Thyroid gland (tissue), 4 donors: ENCODE measurements at regions not wholly inside any gene's neighbourhood (a gene's known extent, or its start where the extent isn't known, plus 50 kb on each side); places are given as distances from the start of the nearest gene placed in this dataset.
A peak's percentile ranks its signal among the peaks of the same experiment; 100 is the strongest.

Experiments
- DNase-seq, 2 donors: peaks; one replicate each; pipeline ENCODE4 v3.0.0-alpha.2; 2019
- H3K27ac ChIP-seq, 3 donors: fragments of 200-600 bp; sonication (generic); 1 replicate in 2 of 3; 2 replicates in 1 of 3; pipeline ENCODE4 v1.5.1; 2016 to 2019; ENCODE audit warnings: mild to moderate bottlenecking in 1 of 3, moderate library complexity in 1 of 3
- H3K27me3 ChIP-seq: fragments of 200-600 bp; sonication (generic); one replicate; pipeline ENCODE4 v1.5.1; 2019
- H3K36me3 ChIP-seq, 2 donors: fragments of 200-600 bp; sonication (generic); one replicate each; pipeline ENCODE4 v1.5.1; 2016 to 2019
- H3K4me1 ChIP-seq, 2 donors: fragments of 200-600 bp; sonication (generic); one replicate each; pipeline ENCODE4 v1.5.1; 2017 to 2019
- H3K4me3 ChIP-seq, 3 donors: fragments of 200-600 bp; sonication (generic); replicated peaks in 1 of 3; 1 replicate in 2 of 3; 2 replicates in 1 of 3; pipeline ENCODE4 v1.5.1; 2016; ENCODE audit warnings: mild to moderate bottlenecking in 1 of 3
- H3K9me3 ChIP-seq: fragments of 200-600 bp; sonication (generic); one replicate; pipeline ENCODE4 v1.5.1; 2017
- CTCF ChIP-seq, 6 experiments: fragments of 200-600 bp in 3 of 6; fragments of 450-650 bp in 3 of 6; sonication (generic) in 3 of 6; IDR thresholded peaks; one replicate each; pipeline ENCODE4 v1.5.1; 2016 to 2019; ENCODE audit warnings: antibody characterized with exemption in 6 of 6, mild to moderate bottlenecking in 2 of 6, inconsistent platforms in 1 of 6, moderate library complexity in 1 of 6
- POLR2A ChIP-seq, 2 donors: fragments of 450-650 bp; IDR thresholded peaks; one replicate each; pipeline ENCODE4 v1.6.1; 2017; ENCODE audit warnings: antibody characterized with exemption in 2 of 2, mild to moderate bottlenecking in 2 of 2, moderate library complexity in 1 of 2
- WGBS, 2 donors: methylation state at CpG; one replicate each; pipeline ENCODE4 v1.1.5; 2017; 5-methylcytosine and 5-hydroxymethylcytosine counted together
- intact Hi-C: fragments of 100-400 bp; cut with DNase I; formaldehyde crosslinking; loops from one replicate; pipeline ENCODE4 v1.15.1; 2023

- H3K27me3 ChIP-seq: peaks cover 27% of the 10 kb centered on the region
- H3K4me3 ChIP-seq: no peak overlapping the region
- 29 to 39% methylated on average over 2 of the region's 2 CpGs for WGBS, 2 donors
- H3K27ac ChIP-seq: no peak overlapping the region
- no peaks in the 10 kb centered on the region for H3K9me3 ChIP-seq
- intact Hi-C loops: no loop called here
- DNase-seq: no peak
- H3K4me1 ChIP-seq: peaks cover 5 to 15% of the 10 kb centered on the region in 2 donors
- TF ChIP-seq CTCF (IDR thresholded peaks at IDR 0.05): peak in 3 of 6 experiments; percentile 36 to 45 (median 42)
- TF ChIP-seq POLR2A (IDR thresholded peaks at IDR 0.05): no peak
- no peaks in the 10 kb centered on the region for H3K36me3 ChIP-seq
These were observed 70.2 kb upstream of the TBX5 start for GRCh38 chr12:114476159-114476558.

- intact Hi-C loops: no loop called here
These were observed 67.8 kb upstream of the TBX5 start for GRCh38 chr12:114473717-114474116.

DNA sequence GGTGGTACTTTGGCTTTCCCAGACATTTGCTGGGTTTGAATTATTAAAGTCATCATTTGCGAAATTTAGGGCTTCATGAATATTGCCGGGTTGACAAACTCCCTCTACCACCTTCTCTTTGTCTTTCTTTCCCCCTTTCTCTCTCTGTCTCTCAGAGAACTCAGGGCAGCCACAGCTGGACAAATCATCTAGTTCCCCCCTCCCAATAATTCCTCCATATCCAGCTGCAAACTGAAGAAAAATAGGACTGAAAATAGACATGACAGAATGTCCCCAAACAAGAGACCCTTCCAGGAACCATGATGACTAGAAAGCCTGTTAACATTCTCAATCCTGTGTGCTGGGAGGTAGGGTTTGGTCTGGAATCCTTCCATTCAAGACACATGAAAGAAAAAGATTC lies 67.1 kb upstream of the TBX5 start:
- Histone ChIP-seq H3K27ac (no peak overlapping the region), H3K36me3 (no peaks in the 10 kb centered on the region), H3K4me3 (no peak overlapping the region), H3K9me3 (no peaks in the 10 kb centered on the region), H3K27me3 (peaks cover 8% of the 10 kb centered on the region), H3K4me1 (no peaks in the 10 kb centered on the region)
- WGBS, 2 donors: 81 to 87% methylated on average over 2 of the region's 2 CpGs
- no peak for TF ChIP-seq POLR2A (IDR thresholded peaks at IDR 0.05)
- no peak for TF ChIP-seq CTCF (IDR thresholded peaks at IDR 0.05)
- intact Hi-C loops: no loop called here
- DNase-seq: no peak

More at GRCh38 chr12:114473717-114474116, 67.8 kb upstream of the TBX5 start:
- Histone ChIP-seq H3K27me3 (peaks cover 9% of the 10 kb centered on the region), H3K27ac (no peak overlapping the region), H3K4me1 (no peaks in the 10 kb centered on the region), H3K36me3 (no peaks in the 10 kb centered on the region), H3K9me3 (no peaks in the 10 kb centered on the region), H3K4me3 (no peak overlapping the region)
- DNase-seq: no peak
- TF ChIP-seq CTCF (IDR thresholded peaks at IDR 0.05): no peak
- no peak for TF ChIP-seq POLR2A (IDR thresholded peaks at IDR 0.05)
- 82 to 86% methylated on average over 3 of the region's 3 CpGs for WGBS, 2 donors

DNA sequence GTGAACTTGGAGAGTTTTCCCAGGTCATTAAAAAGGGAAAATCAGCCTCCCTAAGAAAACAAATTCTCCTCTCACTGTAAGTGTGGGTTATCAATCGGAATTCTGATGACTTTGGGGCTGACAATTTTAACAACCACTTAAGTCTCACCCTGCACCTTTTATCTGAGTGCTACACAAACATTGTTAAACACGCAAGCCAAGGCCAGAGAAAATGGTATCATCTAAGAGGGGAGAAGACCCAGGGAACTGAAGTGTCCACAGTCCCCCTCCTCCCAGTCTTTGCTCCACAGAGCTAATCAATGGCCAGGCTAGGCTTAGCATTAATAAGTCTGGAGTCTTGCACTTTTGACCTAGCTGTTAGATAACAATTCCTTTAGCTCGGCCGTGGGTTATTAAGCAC lies 51.7 kb upstream of the TBX5 start:
- H3K27ac ChIP-seq: no peak overlapping the region
- TF ChIP-seq CTCF (IDR thresholded peaks at IDR 0.05): no peak
- TF ChIP-seq POLR2A (IDR thresholded peaks at IDR 0.05): no peak
- H3K36me3 ChIP-seq: no peaks in the 10 kb centered on the region
- DNase-seq: no peak
- no peak overlapping the region for H3K4me3 ChIP-seq
- H3K4me1 ChIP-seq: no peaks in the 10 kb centered on the region
- 16 to 19% methylated on average over 4 of the region's 4 CpGs for WGBS, 2 donors
- H3K27me3 ChIP-seq: no peaks in the 10 kb centered on the region
- no peaks in the 10 kb centered on the region for H3K9me3 ChIP-seq
- intact Hi-C loops: no loop called here
